Psoas muscle (tissue), 7 donors: ENCODE measurements at regions not wholly inside any gene's neighbourhood (a gene's known extent, or its start where the extent isn't known, plus 50 kb on each side); places are given as distances from the start of the nearest gene placed in this dataset.

Experiments used
- ATAC-seq, 4 donors: fragments of 200-7000 bp; cut with Tn5 transposase; one replicate each; pipeline ENCODE4 v1.9.1; 2020; ENCODE audit warnings: moderate library complexity in 3 of 4, mild to moderate bottlenecking in 2 of 4
- DNase-seq, 2 donors: peaks; one replicate each; pipeline ENCODE4 v3.0.0-alpha.2; 2020
- H3K27ac ChIP-seq: fragments of 200-600 bp; one replicate; pipeline ENCODE4 v1.8.0; 2022
- H3K27me3 ChIP-seq, 3 donors: fragments of 200-600 bp in 1 of 3; one replicate each; pipeline versions ENCODE4 v1.6.1 to v1.8.0; 2013 to 2022; ENCODE audit warnings: low read length in 2 of 3, mild to moderate bottlenecking in 2 of 3, moderate library complexity in 1 of 3; ENCODE audit not compliant: insufficient read depth in 3 of 3
- H3K36me3 ChIP-seq, 2 donors: fragments of 200-600 bp in 1 of 2; one replicate each; pipeline versions ENCODE4 v1.6.1 to v1.8.0; 2013 to 2022; ENCODE audit warnings: low read depth in 1 of 2, mild to moderate bottlenecking in 1 of 2, moderate library complexity in 1 of 2; ENCODE audit not compliant: insufficient read depth in 1 of 2
- H3K4me1 ChIP-seq: fragments of 200-600 bp; one replicate; pipeline ENCODE4 v1.8.0; 2022
- H3K4me3 ChIP-seq: fragments of 200-600 bp; one replicate; pipeline ENCODE4 v1.8.0; 2022; ENCODE audit warnings: mild to moderate bottlenecking
- H3K9me3 ChIP-seq: fragments of 200-600 bp; one replicate; pipeline ENCODE4 v1.8.0; 2022
- CTCF ChIP-seq: fragments of 200-600 bp; IDR thresholded peaks from one replicate; pipeline ENCODE4 v1.8.0; 2022; ENCODE audit warnings: antibody characterized with exemption
- WGBS, 3 donors: extraction: QIAGEN DNeasy Blood & Tissue Kit; methylation state at CpG; one replicate each; pipeline versions ENCODE4 v1.1.6 to v1.1.7; 2013; 5-methylcytosine and 5-hydroxymethylcytosine counted together
- intact Hi-C, 2 donors: fragments of 100-400 bp; cut with DNase I; formaldehyde crosslinking; loops; one replicate each; pipeline versions ENCODE4 v1.11.0 to v1.14.2; 2022
- donor health status: healthy with polysubstance abuse.
- donor health status: DM: no; HTN: no; CAD: no; lungs with moderate emphysema.
- donor health status: Bipolar disorder and iron deficiency.
- donor health status: healthy.
- donor health status: DM: yes; HTN: yes; CAD: no.
- donor health status: DM: no; HTN: no; CAD: no.
- donor health status: DM: yes; HTN: yes; CAD: no.

GRCh38 chr6:169315830-169316614 lies 62.4 kb upstream of the THBS2 start:
- no peak for TF ChIP-seq CTCF
- intact Hi-C loops: no loop called here
- DNase-seq (no peak), ATAC-seq (no peak)
- WGBS, 3 donors: 95 to 96% (median 96%) methylated on average over 12 of the region's 12 CpGs
- Histone ChIP-seq H3K27me3 (no peaks in the 10 kb centered on the region), H3K36me3 (no peaks in the 10 kb centered on the region), H3K9me3 (no peaks in the 10 kb centered on the region), H3K4me1 (no peaks in the 10 kb centered on the region), H3K4me3 (no peak overlapping the region), H3K27ac (no peak overlapping the region)

- DNase-seq (no peak), ATAC-seq (no peak)
- no peaks in the 10 kb centered on the region for H3K9me3 ChIP-seq
- WGBS, 3 donors: 91 to 98% (median 97%) methylated on average over 22 of the region's 22 CpGs
- no peak overlapping the region for H3K4me3 ChIP-seq
- intact Hi-C loops: no loop called here
- no peak for TF ChIP-seq CTCF
- H3K27me3 ChIP-seq: no peaks in the 10 kb centered on the region
- H3K27ac ChIP-seq: no peak overlapping the region
- no peaks in the 10 kb centered on the region for H3K4me1 ChIP-seq
- no peaks in the 10 kb centered on the region for H3K36me3 ChIP-seq
These were observed 59.8 kb upstream of the THBS2 start for GRCh38 chr6:169313347-169314010.

GRCh38 chr6:169312658-169313346 lies 59.2 kb upstream of the THBS2 start:
- no peak for TF ChIP-seq CTCF
- ATAC-seq: no peak
- Histone ChIP-seq H3K9me3 (no peaks in the 10 kb centered on the region), H3K27ac (no peak overlapping the region), H3K36me3 (no peaks in the 10 kb centered on the region), H3K27me3 (no peaks in the 10 kb centered on the region), H3K4me1 (no peaks in the 10 kb centered on the region), H3K4me3 (no peak overlapping the region)
- 33 to 47% (median 35%) methylated on average over 14 of the region's 14 CpGs for WGBS, 3 donors
- DNase-seq: no peak
- intact Hi-C loops: no loop called here

- H3K27ac ChIP-seq: no peak overlapping the region
- 91 to 96% (median 91%) methylated on average over 3 of the region's 3 CpGs for WGBS, 3 donors
- DNase-seq (no peak), ATAC-seq (no peak)
- no peaks in the 10 kb centered on the region for H3K27me3 ChIP-seq
- H3K4me1 ChIP-seq: no peaks in the 10 kb centered on the region
- no peak for TF ChIP-seq CTCF
- no peaks in the 10 kb centered on the region for H3K36me3 ChIP-seq
- intact Hi-C loops: no loop called here
- peaks cover 7% of the 10 kb centered on the region for H3K9me3 ChIP-seq
- H3K4me3 ChIP-seq: no peak overlapping the region
These were observed 57.3 kb upstream of the THBS2 start for GRCh38 chr6:169310983-169311382.
